ENCODE measurements at regions not wholly inside any gene's neighbourhood (a gene's known extent, or its start where the extent isn't known, plus 50 kb on each side); places are given as distances from the start of the nearest gene placed in this dataset.

DNA sequence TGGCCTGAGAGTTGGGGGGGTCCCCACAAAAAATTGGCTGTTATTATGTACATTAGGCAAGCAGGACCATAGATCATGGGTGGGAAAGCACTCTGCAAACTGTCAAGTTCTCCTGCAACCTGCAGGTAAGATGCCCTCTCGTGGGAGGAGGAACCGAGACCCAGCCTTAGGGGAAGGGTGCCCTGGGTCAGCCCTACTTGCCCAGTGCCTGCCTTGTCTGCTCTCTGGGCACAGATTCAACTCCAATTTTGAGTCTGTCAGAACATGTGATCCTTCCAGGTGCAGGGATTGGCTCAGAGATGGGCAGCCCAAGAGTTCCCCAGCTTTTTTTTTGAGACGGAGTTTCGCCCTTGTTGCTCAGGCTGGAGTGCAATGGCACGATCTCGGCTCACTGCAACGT, 99.2 kb downstream of the PLXNA1 start:
- TF ChIP-seq EZH2 (IDR thresholded peaks at IDR 0.05) (no peak), EZH2phosphoT487 (IDR thresholded peaks at IDR 0.05) (no peak)
- TF ChIP-seq, protein P1, sequence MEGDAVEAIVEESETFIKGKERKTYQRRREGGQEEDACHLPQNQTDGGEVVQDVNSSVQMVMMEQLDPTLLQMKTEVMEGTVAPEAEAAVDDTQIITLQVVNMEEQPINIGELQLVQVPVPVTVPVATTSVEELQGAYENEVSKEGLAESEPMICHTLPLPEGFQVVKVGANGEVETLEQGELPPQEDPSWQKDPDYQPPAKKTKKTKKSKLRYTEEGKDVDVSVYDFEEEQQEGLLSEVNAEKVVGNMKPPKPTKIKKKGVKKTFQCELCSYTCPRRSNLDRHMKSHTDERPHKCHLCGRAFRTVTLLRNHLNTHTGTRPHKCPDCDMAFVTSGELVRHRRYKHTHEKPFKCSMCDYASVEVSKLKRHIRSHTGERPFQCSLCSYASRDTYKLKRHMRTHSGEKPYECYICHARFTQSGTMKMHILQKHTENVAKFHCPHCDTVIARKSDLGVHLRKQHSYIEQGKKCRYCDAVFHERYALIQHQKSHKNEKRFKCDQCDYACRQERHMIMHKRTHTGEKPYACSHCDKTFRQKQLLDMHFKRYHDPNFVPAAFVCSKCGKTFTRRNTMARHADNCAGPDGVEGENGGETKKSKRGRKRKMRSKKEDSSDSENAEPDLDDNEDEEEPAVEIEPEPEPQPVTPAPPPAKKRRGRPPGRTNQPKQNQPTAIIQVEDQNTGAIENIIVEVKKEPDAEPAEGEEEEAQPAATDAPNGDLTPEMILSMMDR (IDR thresholded peaks at IDR 0.05): no peak
